ENCODE measurements at regions not wholly inside any gene's neighbourhood (a gene's known extent, or its start where the extent isn't known, plus 50 kb on each side); places are given as distances from the start of the nearest gene placed in this dataset.

DNA sequence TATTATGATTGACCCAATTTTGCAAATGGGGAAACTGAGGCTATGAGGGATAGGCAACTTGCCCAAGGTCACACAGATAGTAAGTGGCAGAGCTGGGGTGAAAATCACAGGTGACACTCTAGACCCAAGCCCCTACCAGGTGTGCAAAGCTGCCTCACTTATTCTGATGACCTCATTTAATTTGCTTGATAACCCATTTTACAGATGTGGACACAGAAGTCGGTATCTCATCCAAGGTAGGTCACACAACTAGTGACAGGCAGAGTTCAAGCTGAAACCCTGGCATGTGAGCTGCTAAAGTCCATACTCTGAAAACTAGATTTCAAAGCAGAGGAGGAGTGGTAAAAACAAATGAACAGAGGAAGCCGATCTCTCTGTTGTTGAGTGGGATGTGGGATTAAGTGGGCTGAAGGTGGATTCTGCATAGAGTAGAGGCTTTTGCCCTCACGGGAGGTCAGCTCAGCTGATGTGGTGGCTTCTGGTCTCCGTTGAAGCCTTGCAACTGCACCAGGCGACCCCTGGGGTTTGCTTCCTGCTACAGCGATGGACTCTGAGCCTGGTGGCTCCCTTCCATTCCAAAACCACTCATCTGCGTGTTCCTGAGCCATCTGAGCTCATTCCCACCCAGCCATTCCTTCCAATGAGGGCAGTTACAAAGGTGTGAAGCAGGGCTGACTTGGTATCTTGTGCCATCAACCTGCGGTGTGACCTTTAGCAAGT lies 164.3 kb upstream of the FHL2 start:
- TF ChIP-seq POLR2A (IDR thresholded peaks at IDR 0.05), result no peak
- TF ChIP-seq, protein P1, sequence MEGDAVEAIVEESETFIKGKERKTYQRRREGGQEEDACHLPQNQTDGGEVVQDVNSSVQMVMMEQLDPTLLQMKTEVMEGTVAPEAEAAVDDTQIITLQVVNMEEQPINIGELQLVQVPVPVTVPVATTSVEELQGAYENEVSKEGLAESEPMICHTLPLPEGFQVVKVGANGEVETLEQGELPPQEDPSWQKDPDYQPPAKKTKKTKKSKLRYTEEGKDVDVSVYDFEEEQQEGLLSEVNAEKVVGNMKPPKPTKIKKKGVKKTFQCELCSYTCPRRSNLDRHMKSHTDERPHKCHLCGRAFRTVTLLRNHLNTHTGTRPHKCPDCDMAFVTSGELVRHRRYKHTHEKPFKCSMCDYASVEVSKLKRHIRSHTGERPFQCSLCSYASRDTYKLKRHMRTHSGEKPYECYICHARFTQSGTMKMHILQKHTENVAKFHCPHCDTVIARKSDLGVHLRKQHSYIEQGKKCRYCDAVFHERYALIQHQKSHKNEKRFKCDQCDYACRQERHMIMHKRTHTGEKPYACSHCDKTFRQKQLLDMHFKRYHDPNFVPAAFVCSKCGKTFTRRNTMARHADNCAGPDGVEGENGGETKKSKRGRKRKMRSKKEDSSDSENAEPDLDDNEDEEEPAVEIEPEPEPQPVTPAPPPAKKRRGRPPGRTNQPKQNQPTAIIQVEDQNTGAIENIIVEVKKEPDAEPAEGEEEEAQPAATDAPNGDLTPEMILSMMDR (IDR thresholded peaks at IDR 0.05), result no peak
- no peak for TF ChIP-seq EP300 (IDR thresholded peaks at IDR 0.05)

All from gastroesophageal sphincter (tissue), 3 donors.